AG04449 (cell line): ENCODE measurements at regions not wholly inside any gene's neighbourhood (a gene's known extent, or its start where the extent isn't known, plus 50 kb on each side); places are given as distances from the start of the nearest gene placed in this dataset.

Experiments used
- CTCF ChIA-PET: fragments of 350-600 bp; formaldehyde crosslinking; extraction: SDS; loops from one replicate; lab custom pipeline; 2021; ENCODE audit warnings: antibody characterized with exemption; lab: Yijun Ruan, JAX
- POLR2A ChIA-PET: fragments of 400-600, 350-600 bp; formaldehyde crosslinking; extraction: SDS; loops from one replicate; lab custom pipeline; 2020; ENCODE audit warnings: antibody characterized with exemption, inconsistent platforms; lab: Yijun Ruan, JAX
- DNase-seq: peaks from one replicate; pipeline ENCODE4 v3.0.0-alpha.2; 2010; ENCODE audit warnings: low read depth, low spot score
- H3K4me3 ChIP-seq: 2 replicates; pipeline ENCODE4 v1.5.1; 2011; ENCODE audit warnings: low read depth, mild to moderate bottlenecking, control low read depth, low read length
- TF ChIP-seq, protein P1 (sequence below): IDR thresholded peaks from one replicate; pipeline ENCODE4 v1.5.1; 2011; ENCODE audit warnings: mild to moderate bottlenecking, moderate library complexity, low read length, control low read depth, inconsistent platforms; ENCODE audit not compliant: insufficient read depth; ENCODE audit errors: missing control alignments

DNA sequence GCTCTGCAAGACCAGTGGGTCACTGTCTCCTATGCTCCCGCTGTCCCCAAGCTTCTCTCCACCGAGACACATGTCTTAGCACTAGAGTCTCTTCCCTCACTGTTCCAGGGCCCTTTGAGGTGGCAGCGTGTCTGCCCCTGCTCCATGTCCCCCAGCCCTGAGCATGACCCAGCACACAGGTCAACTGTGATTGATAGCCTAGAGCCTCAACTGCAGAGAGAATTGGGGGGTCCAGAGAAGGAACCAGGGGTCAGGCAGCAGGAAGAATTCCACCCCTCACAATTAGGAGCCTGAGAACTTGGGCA lies 54.6 kb upstream of the ODC1 start:
- CTCF ChIA-PET, result no interaction called here
- POLR2A ChIA-PET, result no interaction called here
- TF ChIP-seq, protein P1, sequence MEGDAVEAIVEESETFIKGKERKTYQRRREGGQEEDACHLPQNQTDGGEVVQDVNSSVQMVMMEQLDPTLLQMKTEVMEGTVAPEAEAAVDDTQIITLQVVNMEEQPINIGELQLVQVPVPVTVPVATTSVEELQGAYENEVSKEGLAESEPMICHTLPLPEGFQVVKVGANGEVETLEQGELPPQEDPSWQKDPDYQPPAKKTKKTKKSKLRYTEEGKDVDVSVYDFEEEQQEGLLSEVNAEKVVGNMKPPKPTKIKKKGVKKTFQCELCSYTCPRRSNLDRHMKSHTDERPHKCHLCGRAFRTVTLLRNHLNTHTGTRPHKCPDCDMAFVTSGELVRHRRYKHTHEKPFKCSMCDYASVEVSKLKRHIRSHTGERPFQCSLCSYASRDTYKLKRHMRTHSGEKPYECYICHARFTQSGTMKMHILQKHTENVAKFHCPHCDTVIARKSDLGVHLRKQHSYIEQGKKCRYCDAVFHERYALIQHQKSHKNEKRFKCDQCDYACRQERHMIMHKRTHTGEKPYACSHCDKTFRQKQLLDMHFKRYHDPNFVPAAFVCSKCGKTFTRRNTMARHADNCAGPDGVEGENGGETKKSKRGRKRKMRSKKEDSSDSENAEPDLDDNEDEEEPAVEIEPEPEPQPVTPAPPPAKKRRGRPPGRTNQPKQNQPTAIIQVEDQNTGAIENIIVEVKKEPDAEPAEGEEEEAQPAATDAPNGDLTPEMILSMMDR, result no peak
- H3K4me3 ChIP-seq, result no peak overlapping the region
- DNase-seq, result no peak

DNA sequence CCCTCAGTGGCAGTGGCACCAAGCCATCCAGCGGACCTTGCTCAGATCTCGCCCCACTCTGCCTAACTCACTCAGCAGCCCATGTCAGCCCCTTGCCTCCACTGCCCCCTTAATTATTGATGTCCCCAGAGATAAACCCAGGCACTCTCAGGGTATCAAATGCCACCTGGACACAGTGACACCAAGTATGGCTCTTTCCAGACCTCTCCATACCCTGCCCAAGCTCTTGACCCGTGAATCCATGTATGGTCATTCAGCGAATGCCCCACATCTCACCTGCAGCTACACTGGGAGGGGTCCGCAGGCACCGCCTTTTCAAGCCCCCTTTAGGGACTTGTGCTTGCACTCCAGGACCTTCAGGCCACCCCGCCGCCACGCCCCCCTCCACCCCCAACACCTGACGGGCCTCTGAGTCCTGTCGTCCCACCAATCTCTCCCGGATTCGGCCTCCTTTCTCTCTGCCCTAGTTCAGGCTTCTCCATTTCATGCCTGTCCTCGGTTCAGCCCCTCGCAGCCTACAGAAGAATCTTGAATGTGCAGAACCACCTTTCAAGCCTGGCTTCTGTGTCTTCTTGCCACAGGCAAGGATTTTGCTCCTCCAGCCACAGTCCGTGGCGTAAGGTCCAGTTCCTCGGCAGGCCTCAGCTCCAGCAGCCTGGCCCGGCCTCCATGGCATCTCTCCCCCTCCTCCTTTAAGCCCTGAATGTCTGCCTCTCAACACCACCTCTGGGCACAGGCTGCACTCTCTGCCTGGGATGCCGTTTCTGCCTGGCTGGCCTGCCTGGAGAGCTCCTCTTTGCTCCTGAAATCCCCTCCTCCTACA lies 54.1 kb upstream of the ODC1 start:
- DNase-seq, result no peak
- TF ChIP-seq, protein P1, result no peak
- no peak overlapping the region for H3K4me3 ChIP-seq
- POLR2A ChIA-PET, result no interaction called here
- CTCF ChIA-PET, result no interaction called here

DNA sequence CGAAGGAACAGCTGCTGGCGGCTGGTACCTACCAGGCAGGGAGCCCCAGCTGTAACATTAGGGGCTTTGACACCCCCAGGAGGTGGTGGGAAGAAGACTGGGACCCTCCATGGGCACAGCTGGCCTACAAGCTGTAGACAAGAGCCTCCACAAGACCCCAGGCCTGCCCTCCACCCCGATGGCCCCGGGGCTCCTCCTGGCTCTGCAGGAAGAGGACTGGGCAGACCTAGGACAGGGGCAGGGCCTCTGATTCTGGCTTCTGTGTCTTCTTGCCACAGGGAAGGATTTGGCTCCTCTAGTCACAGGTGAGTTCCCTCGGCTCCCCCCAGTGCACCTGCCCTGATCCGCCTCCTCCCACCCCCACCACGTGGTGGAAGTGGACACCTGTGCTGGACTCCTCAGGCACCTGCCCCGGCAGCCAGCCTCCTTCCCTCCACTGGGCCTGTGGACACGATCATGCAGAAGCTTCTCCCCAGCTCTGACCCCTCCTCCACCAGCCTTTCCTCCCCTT lies 53.4 kb upstream of the ODC1 start:
- CTCF ChIA-PET, result no interaction called here
- TF ChIP-seq, protein P1, result no peak
- POLR2A ChIA-PET, result no interaction called here
- H3K4me3 ChIP-seq, result no peak overlapping the region
- DNase-seq, result no peak

DNA sequence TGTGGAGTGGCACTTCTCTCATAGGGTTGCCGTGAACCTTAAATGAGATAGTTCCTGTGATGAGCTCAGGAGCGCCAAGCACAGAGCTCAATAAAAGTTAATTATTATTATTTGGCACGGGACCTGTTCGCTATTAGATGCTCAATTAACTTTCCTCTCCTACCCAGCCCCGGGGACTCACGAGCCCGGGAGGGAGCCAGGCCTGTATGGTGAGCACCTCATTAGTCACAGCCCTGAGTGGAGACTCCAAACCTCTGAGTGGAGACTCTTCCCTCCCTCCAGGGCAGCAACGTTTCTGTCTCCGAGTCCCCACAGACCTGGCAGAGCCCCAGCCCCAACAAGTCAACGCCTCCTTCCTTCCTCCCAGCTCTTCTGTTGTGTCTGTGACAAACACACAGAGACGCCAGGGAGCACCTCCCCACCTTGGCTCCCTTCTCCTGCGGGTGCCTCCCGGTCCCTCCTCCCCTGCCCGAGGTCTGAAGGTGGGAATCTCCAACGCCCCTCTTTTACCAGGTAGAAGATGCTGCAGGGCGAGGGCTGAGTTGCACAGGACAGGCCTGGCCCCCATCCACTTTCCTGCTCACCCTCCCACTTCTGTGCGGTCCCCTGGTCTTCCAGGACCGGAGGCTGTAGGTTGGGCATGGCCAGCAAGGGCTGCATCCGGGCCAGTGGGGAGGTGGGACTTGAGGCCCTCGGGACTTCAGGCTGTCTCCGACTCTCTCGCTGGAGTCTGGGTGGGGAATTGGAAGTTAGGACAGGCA lies 52.7 kb upstream of the ODC1 start:
- no peak overlapping the region for H3K4me3 ChIP-seq
- no peak for DNase-seq
- ChIA-PET POLR2A (no interaction called here), CTCF (no interaction called here)
- TF ChIP-seq, protein P1, result no peak

DNA sequence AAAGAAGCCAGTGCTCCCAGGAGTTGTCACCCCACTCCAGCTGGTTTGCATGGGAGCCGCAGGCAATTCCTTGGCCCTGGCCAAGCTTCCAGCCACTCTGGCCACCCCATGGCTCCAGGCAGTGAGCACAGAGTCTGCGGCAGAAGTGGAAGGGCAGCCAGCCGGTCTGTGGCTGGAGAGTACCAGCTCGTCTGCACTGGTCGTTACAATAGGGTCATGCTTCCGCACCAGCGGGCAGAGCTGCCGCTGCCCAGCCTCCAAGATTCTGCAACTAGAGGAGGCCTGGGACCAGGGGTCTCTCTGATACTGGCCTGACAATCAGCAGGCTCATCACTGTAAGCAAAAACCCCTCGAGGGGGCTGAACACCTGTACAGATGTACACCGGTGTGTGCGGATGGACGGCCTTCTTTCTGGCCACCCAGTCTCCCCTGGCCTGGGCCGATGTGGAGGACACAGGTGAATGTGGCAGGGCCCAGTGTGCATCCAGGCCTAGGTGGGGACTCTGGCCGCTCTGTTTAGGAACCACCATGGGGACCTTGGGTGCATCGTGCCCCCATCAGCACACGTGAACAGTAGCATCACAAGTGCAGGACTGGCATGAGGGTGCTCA lies 51.9 kb upstream of the ODC1 start:
- ChIA-PET POLR2A (no interaction called here), CTCF (no interaction called here)
- DNase-seq, result no peak
- no peak overlapping the region for H3K4me3 ChIP-seq
- TF ChIP-seq, protein P1, result no peak

DNA sequence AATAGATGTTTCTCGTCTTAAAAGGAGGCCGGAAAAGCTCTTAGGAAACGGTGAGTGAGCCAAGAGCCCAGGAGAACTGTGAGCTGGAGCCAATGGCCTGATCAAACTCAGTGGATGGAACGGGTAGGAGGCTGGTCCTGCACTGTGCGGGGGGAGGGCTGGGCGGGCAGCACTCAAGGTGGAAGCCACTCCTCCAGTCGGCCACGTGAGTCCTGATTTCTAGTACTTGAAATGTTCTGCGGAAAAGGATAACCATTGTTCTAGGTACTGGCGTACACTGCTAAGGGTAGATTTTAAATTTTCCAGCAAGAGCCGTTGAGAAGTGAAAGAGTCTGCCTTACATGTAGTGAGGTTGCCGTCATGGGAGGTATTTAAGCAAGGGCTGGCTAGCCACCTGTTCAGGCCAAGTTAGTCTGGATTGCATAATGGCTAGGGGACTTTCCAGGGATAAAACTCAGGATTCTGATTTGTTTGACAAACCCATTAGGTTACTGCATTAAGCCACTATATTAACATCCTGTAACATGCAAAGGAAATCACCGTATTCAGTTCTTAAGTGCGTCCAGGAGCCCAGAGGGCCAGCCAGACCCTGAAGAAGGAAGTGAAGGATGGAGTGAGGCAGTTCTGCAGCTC lies 51.3 kb upstream of the ODC1 start:
- TF ChIP-seq, protein P1, result no peak
- POLR2A ChIA-PET, result no interaction called here
- no peak for DNase-seq
- no peak overlapping the region for H3K4me3 ChIP-seq
- CTCF ChIA-PET, result no interaction called here
